ENCODE measurements at regions not wholly inside any gene's neighbourhood (a gene's known extent, or its start where the extent isn't known, plus 50 kb on each side); places are given as distances from the start of the nearest gene placed in this dataset.

- Histone ChIP-seq H3K27ac (ENCODE audit: low read depth in 1 of 2, low read length in 2 of 2) (no peak overlapping the region), H3K4me3 (ENCODE audit: low read depth in 1 of 3, low read length in 3 of 3) (peak overlapping the region; percentile 42 to 68 (median 50)), H3K9me3 (ENCODE audit: control insufficient read depth in 4 of 4, low read length in 3 of 4) (no peaks in the 10 kb centered on the region), H3K9ac (ENCODE audit: low read depth in 1 of 2, low read length in 2 of 2) (no peak overlapping the region), H3K36me3 (ENCODE audit: control insufficient read depth in 4 of 4, insufficient read depth in 3 of 4, low read depth in 1 of 4, low read length in 3 of 4) (peaks cover 2 to 6% (median 3%) of the 10 kb centered on the region in 4 donors), H3K4me1 (ENCODE audit: control insufficient read depth in 4 of 4, insufficient read depth in 4 of 4, low read length in 3 of 4) (peaks cover 2 to 17% (median 6%) of the 10 kb centered on the region in 4 donors), H3K27me3 (ENCODE audit: control insufficient read depth in 4 of 4, insufficient read depth in 4 of 4, low read length in 3 of 4) (no peaks in the 10 kb centered on the region)
- DNase-seq (ENCODE audit: low spot score) = no peak
- WGBS = 50% methylated on average over 91 of the region's 91 CpGs
- TF ChIP-seq REST (IDR thresholded peaks at IDR 0.05) (no peak), YY1 (IDR thresholded peaks at IDR 0.05) (no peak), TAF1 (conservative IDR thresholded peaks at IDR 0.05) (no peak), NR2F2 (IDR thresholded peaks at IDR 0.05) (no peak), JUND (IDR thresholded peaks at IDR 0.05) (no peak), GABPA (IDR thresholded peaks at IDR 0.05 in 1 of 2, conservative IDR thresholded peaks at IDR 0.05 in 1 of 2) (no peak), HNF4G (IDR thresholded peaks at IDR 0.05) (no peak), RXRA (IDR thresholded peaks at IDR 0.05) (no peak), ZBTB33 (IDR thresholded peaks at IDR 0.05) (no peak), MAX (IDR thresholded peaks at IDR 0.05) (no peak), FOXA2 (IDR thresholded peaks at IDR 0.05) (no peak), SP1 (IDR thresholded peaks at IDR 0.05) (no peak), HNF4A (conservative IDR thresholded peaks at IDR 0.05) (no peak), ATF3 (IDR thresholded peaks at IDR 0.05) (no peak), FOXA1 (IDR thresholded peaks at IDR 0.05) (no peak), CTCF (IDR thresholded peaks at IDR 0.05; ENCODE audit: low read depth, low read length, missing input control) (no peak), EGR1 (IDR thresholded peaks at IDR 0.05; ENCODE audit: low read depth in 2 of 2) (no peak), RAD21 (IDR thresholded peaks at IDR 0.05) (no peak)
These were observed 101.1 kb upstream of the SOD1 start for GRCh38 chr21:31558189-31558961.

All from liver (tissue), 8 donors.